ENCODE measurements at regions not wholly inside any gene's neighbourhood (a gene's known extent, or its start where the extent isn't known, plus 50 kb on each side); places are given as distances from the start of the nearest gene placed in this dataset.

DNA sequence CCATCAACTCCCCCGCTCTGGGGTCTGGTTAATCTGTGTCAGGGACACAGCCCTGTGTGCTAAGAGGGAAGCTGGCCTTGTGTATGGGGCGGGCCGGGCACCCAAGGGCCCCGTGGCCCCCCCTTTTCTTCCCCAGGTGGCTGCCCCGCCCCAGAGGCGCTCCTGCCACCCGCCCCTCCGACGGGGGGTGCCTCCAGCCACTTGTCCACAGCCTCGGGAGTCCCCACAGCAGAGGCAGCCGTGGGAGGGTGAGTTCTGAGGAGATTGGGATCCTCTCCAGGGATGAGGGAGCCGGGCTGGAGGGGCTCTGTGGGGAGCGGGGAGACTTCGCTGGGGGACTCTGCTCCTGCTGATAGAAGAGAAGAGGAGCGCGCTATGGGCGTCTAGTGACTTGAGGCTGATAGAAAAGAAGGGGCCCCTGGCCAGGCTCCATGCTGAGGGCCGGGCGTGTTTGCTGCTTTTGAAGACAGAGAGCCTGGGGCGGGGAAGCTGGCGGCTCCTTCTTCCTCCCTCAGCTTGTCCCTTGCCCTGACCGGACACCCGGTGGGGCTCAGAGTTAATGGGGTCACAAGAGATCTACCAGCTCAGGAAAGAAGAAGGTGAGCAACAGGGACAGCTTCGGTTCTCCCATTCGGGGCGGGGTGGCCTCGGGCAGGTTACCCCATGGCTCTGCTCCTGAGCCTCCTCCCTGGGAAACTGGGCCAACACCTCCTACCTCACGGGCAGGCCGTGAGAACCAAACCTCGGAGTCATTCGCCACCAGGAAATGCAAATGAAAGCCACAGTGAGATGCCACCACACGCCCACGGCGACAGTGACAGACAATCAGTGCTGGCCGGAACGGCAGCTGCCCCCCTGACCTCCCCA lies 89.4 kb upstream of the TAF1B start:
- H3K27me3 Mint-ChIP-seq = no peaks in the 10 kb centered on the region
- H3K27ac Mint-ChIP-seq = peak overlapping the region; percentile 94
- peak; percentile 44 for ATAC-seq (replicated peaks)
- H3K4me1 Mint-ChIP-seq = peaks cover 44% of the 10 kb centered on the region
- H3K4me3 Mint-ChIP-seq = peak overlapping the region; percentile 83
- peaks cover 5% of the 10 kb centered on the region for H3K36me3 Mint-ChIP-seq (ENCODE audit: low read depth)
- H3K9me3 Mint-ChIP-seq = no peaks in the 10 kb centered on the region

GRCh38 chr2:9754532-9754887 lies 88.8 kb upstream of the TAF1B start:
- Mint-ChIP-seq H3K27me3 (no peaks in the 10 kb centered on the region), H3K9me3 (no peaks in the 10 kb centered on the region), H3K27ac (peak overlapping the region; percentile 94), H3K4me1 (peaks cover 38% of the 10 kb centered on the region), H3K36me3 (ENCODE audit: low read depth) (peaks cover 5% of the 10 kb centered on the region), H3K4me3 (peak overlapping the region; percentile 83)
- peak; percentile 5 for ATAC-seq (replicated peaks)

- H3K27ac Mint-ChIP-seq = no peak overlapping the region
Measured at GRCh38 chr2:9755008-9755407, 88.3 kb upstream of the TAF1B start.

DNA sequence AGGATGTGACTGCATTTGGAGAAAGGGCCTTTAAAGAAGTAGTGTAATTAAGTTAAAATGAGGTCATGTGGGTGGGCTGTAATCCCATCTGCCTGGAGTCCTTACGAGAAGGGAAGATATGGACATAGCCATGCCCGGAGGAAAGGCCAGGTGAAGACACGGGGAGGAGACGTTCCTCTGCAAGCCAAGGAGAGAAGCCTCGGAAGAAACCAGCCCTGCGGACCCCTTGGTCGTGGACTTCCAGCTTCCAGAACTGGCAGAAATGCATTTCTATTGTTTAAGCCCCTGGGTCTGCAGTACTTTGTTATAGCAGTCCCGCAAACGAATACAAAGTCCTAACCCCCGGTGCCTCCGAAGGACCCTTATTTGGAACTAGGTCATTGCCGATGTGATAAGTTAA lies 87.6 kb upstream of the TAF1B start:
- H3K4me3 Mint-ChIP-seq = no peak overlapping the region
- no peak for ATAC-seq (replicated peaks)
- H3K9me3 Mint-ChIP-seq = no peaks in the 10 kb centered on the region
- H3K27ac Mint-ChIP-seq = no peak overlapping the region
- H3K4me1 Mint-ChIP-seq = peaks cover 42% of the 10 kb centered on the region
- no peaks in the 10 kb centered on the region for H3K27me3 Mint-ChIP-seq
- peaks cover 5% of the 10 kb centered on the region for H3K36me3 Mint-ChIP-seq (ENCODE audit: low read depth)

More at GRCh38 chr2:9755008-9755407, 88.3 kb upstream of the TAF1B start:
- Mint-ChIP-seq H3K4me1 (peaks cover 39% of the 10 kb centered on the region), H3K9me3 (no peaks in the 10 kb centered on the region), H3K4me3 (peak overlapping the region; percentile 83), H3K27me3 (no peaks in the 10 kb centered on the region), H3K36me3 (ENCODE audit: low read depth) (peaks cover 5% of the 10 kb centered on the region)
- ATAC-seq (replicated peaks) = no peak

GRCh38 chr2:9756692-9757250 lies 86.5 kb upstream of the TAF1B start:
- ATAC-seq (replicated peaks) = no peak
- no peak overlapping the region for H3K4me3 Mint-ChIP-seq
- H3K9me3 Mint-ChIP-seq = no peaks in the 10 kb centered on the region
- H3K27me3 Mint-ChIP-seq = no peaks in the 10 kb centered on the region
- no peak overlapping the region for H3K27ac Mint-ChIP-seq
- H3K4me1 Mint-ChIP-seq = peaks cover 36% of the 10 kb centered on the region
- peaks cover 5% of the 10 kb centered on the region for H3K36me3 Mint-ChIP-seq (ENCODE audit: low read depth)

DNA sequence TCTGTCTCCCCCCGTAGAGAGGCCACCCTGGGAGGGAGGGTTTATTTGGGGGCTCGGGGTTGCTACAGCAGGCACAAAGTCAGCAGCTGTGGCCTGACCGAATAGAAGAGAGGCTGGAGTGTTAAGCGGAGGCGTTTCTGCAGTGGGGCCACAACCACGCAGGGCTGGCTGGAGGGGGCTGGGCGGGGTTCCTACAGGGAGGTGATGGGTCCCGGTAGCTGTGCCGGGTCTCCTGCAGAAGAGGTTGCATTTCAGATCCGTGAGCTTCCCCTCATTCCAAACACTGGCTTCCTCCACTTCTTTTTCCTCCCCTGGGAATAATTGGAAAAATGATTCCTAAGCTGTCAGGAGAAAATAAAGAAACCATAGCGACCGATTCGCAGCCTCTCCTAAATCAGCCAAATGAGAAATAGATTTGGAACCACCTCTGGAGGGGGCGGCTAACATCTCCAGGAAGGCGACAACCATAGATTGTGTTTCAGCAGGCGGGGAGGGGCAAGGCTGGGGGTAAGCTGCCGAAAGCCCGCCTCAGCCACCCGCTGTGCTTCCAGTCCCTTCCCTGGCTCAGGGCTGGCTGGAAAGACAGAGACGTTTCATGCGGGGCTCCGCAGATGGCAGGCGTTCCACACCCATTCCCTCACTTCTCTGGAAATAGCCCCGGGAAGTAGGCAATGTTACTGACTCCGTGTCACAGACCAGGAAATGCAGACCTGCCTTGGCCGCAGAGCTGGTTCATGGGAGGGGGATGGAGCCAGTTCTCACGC lies 85.6 kb upstream of the TAF1B start:
- Mint-ChIP-seq H3K4me1 (peaks cover 28% of the 10 kb centered on the region), H3K9me3 (no peaks in the 10 kb centered on the region), H3K27ac (no peak overlapping the region), H3K4me3 (no peak overlapping the region), H3K27me3 (no peaks in the 10 kb centered on the region), H3K36me3 (ENCODE audit: low read depth) (peaks cover 5% of the 10 kb centered on the region)
- ATAC-seq (replicated peaks) = no peak

DNA sequence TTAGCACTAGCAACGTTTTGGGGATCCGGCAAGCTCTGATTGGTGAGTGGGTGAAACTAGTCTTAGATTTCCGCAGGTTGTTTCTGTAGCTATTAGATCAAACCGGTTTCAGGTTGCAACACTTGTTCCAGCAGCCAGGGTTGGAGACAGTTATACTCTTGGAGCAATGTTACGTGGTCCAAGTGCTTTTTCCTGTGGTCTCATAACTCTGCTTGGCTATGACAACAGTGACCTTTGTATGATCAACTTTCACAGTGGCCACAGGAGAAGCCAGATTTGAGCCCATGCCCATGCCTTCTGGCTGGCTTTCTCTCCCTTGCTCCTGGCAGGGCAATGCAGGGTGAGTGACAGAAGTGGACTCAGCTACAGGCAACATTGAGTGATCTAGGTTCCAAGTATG lies 84.5 kb upstream of the TAF1B start:
- H3K4me1 Mint-ChIP-seq = peaks cover 27% of the 10 kb centered on the region
- ATAC-seq (replicated peaks) = no peak
- H3K9me3 Mint-ChIP-seq = no peaks in the 10 kb centered on the region
- H3K27me3 Mint-ChIP-seq = no peaks in the 10 kb centered on the region
- H3K27ac Mint-ChIP-seq = no peak overlapping the region
- peaks cover 4% of the 10 kb centered on the region for H3K36me3 Mint-ChIP-seq (ENCODE audit: low read depth)
- no peak overlapping the region for H3K4me3 Mint-ChIP-seq

GRCh38 chr2:9760069-9760901 lies 83.0 kb upstream of the TAF1B start:
- Mint-ChIP-seq H3K27ac (peak overlapping the region; percentile 76), H3K4me1 (peaks cover 34% of the 10 kb centered on the region), H3K4me3 (peak overlapping the region; percentile 19), H3K27me3 (no peaks in the 10 kb centered on the region), H3K9me3 (no peaks in the 10 kb centered on the region), H3K36me3 (ENCODE audit: low read depth) (peaks cover 5% of the 10 kb centered on the region)
- no peak for ATAC-seq (replicated peaks)

GRCh38 chr2:9760902-9761228 lies 82.4 kb upstream of the TAF1B start:
- Mint-ChIP-seq H3K27me3 (no peaks in the 10 kb centered on the region), H3K4me3 (peak overlapping the region; percentile 19), H3K9me3 (no peaks in the 10 kb centered on the region), H3K4me1 (peaks cover 34% of the 10 kb centered on the region), H3K36me3 (ENCODE audit: low read depth) (peaks cover 5% of the 10 kb centered on the region), H3K27ac (peak overlapping the region; percentile 76)
- no peak for ATAC-seq (replicated peaks)

DNA sequence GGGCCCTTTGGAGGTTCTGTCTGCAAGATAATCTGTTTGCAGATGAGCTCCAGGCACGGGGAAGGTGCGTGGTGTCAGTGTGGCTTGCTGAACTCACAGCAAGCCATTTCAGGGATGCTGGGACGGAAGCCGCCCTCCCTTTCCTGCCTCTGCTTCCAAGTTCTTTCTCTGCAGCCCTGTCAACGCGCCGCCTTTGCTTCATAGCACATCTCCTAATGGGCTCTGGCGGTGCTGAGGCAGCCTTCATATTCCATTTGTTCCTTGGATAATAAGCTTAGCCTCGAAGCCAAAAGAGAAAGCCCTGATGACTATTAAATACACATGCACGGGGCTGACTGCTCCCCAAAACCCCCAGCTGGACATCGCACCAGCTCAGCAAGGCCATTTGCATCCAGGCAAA lies 81.7 kb upstream of the TAF1B start:
- Mint-ChIP-seq H3K27ac (peak overlapping the region; percentile 76), H3K27me3 (no peaks in the 10 kb centered on the region), H3K4me3 (no peak overlapping the region), H3K9me3 (no peaks in the 10 kb centered on the region), H3K4me1 (peaks cover 34% of the 10 kb centered on the region), H3K36me3 (ENCODE audit: low read depth) (peaks cover 5% of the 10 kb centered on the region)
- no peak for ATAC-seq (replicated peaks)

GRCh38 chr2:9762164-9762563 lies 81.1 kb upstream of the TAF1B start:
- Mint-ChIP-seq H3K4me1 (peaks cover 34% of the 10 kb centered on the region), H3K9me3 (no peaks in the 10 kb centered on the region), H3K4me3 (no peak overlapping the region), H3K36me3 (ENCODE audit: low read depth) (peaks cover 5% of the 10 kb centered on the region), H3K27me3 (no peaks in the 10 kb centered on the region), H3K27ac (no peak overlapping the region)
- ATAC-seq (replicated peaks) = no peak

GRCh38 chr2:9762941-9763340 lies 80.3 kb upstream of the TAF1B start:
- Mint-ChIP-seq H3K4me3 (peak overlapping the region; percentile 53), H3K27ac (peak overlapping the region; percentile 80), H3K27me3 (no peaks in the 10 kb centered on the region), H3K4me1 (peaks cover 35% of the 10 kb centered on the region), H3K9me3 (no peaks in the 10 kb centered on the region), H3K36me3 (ENCODE audit: low read depth) (peaks cover 5% of the 10 kb centered on the region)
- no peak for ATAC-seq (replicated peaks)

DNA sequence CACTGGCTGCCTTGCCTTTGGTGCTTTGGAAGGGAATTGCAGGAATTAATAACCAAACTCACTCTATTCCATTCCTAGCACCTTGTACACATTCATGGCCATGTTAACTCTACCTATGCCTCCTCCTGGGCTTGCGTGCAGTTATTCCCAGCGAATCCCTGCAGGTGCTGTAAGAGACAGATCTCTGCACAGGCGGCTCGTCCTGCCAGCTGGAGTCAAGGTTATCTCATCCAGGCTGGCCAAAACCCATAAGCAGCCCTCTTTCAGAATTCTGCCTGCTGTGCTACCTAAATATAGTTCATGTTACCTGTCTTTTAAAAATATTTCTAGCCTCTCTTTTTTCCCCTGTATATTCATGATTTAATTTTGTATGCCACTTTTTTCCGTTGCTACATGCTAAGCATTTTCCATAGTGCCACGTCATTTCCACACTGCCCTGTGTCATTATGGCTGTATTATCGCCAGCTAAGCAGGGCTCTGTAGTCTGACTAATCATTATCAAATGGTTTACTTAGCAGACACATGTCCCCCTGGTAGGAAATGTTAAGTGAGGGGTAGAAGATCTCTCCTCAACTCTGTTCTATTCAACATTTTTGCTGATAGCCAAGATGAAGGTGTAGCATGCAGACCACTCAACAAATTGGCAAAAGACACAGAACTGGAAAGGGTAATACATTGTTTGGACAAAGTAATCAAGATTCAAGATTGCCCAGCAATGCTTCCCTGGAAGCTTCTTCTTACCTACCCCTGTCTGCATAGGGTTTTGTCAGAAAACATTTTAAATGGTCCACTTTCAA lies 79.7 kb upstream of the TAF1B start:
- Mint-ChIP-seq H3K4me1 (peaks cover 39% of the 10 kb centered on the region), H3K4me3 (peak overlapping the region; percentile 53), H3K27ac (peak overlapping the region; percentile 80), H3K27me3 (no peaks in the 10 kb centered on the region), H3K9me3 (no peaks in the 10 kb centered on the region), H3K36me3 (ENCODE audit: low read depth) (peaks cover 5% of the 10 kb centered on the region)
- peak; percentile 93 for ATAC-seq (replicated peaks)
